Esophagus squamous epithelium (tissue), 4 donors: ENCODE measurements at regions not wholly inside any gene's neighbourhood (a gene's known extent, or its start where the extent isn't known, plus 50 kb on each side); places are given as distances from the start of the nearest gene placed in this dataset.

Source experiments
- CTCF ChIP-seq, 6 experiments: fragments of 450-650 bp in 4 of 6; fragments of 200-600 bp in 2 of 6; sonication (generic) in 2 of 6; IDR thresholded peaks; one replicate each; pipeline ENCODE4 v1.5.1; 2016 to 2019; ENCODE audit warnings: antibody characterized with exemption in 6 of 6, mild to moderate bottlenecking in 4 of 6, moderate library complexity in 4 of 6
- POLR2A ChIP-seq, 4 donors: fragments of 450-650 bp; IDR thresholded peaks; one replicate each; pipeline ENCODE4 v1.6.1; 2017; ENCODE audit warnings: antibody characterized with exemption in 4 of 4, mild to moderate bottlenecking in 4 of 4, moderate library complexity in 3 of 4

- no peak for TF ChIP-seq CTCF (IDR thresholded peaks at IDR 0.05)
- no peak for TF ChIP-seq POLR2A (IDR thresholded peaks at IDR 0.05)
These were observed 68.7 kb upstream of the FRY start for GRCh38 chr13:31962731-31963370.
